Ovary (tissue), 3 donors: ENCODE measurements at regions not wholly inside any gene's neighbourhood (a gene's known extent, or its start where the extent isn't known, plus 50 kb on each side); places are given as distances from the start of the nearest gene placed in this dataset.

Experiments used
- CTCF ChIP-seq, 3 donors: fragments of 450-650 bp in 2 of 3; fragments of 200-600 bp in 1 of 3; IDR thresholded peaks; one replicate each; pipeline versions ENCODE4 v1.5.1 to v1.8.0; 2016 to 2022; ENCODE audit warnings: antibody characterized with exemption in 3 of 3, mild to moderate bottlenecking in 1 of 3
- EP300 ChIP-seq: sonication (generic); formaldehyde crosslinking; IDR thresholded peaks from one replicate; pipeline ENCODE4 v1.6.1; 2017; ENCODE audit warnings: antibody characterized with exemption
- donor health status: DM: no; HTN: no; CAD: no.

GRCh38 chrX:63402106-63402505, 51.0 kb upstream of the SPIN4 start:
- TF ChIP-seq CTCF (IDR thresholded peaks at IDR 0.05): no peak
- no peak for TF ChIP-seq EP300
